Esophagus squamous epithelium (tissue), 5 donors: ENCODE measurements at regions not wholly inside any gene's neighbourhood (a gene's known extent, or its start where the extent isn't known, plus 50 kb on each side); places are given as distances from the start of the nearest gene placed in this dataset.
A peak's percentile ranks its signal among the peaks of the same experiment; 100 is the strongest.

Experiments
- DNase-seq: peaks from one replicate; lab custom pipeline; 2025; lab: John Stamatoyannopoulos, UW
- H3K27ac ChIP-seq, 4 donors: fragments of 200-600 bp; sonication (generic); one replicate each; pipeline ENCODE4 v1.5.1; 2016 to 2019; ENCODE audit warnings: mild to moderate bottlenecking in 1 of 4
- H3K27me3 ChIP-seq, 4 donors: fragments of 200-600 bp; sonication (generic); 1 replicate in 3 of 4; 2 replicates in 1 of 4; pipeline versions ENCODE4 v1.5.1 to v1.6.0; 2017 to 2021; ENCODE audit warnings: antibody characterized with exemption in 1 of 4
- H3K36me3 ChIP-seq, 3 donors: fragments of 200-600 bp; sonication (generic); one replicate each; pipeline ENCODE4 v1.5.1; 2016 to 2019
- H3K4me1 ChIP-seq, 3 donors: fragments of 200-600 bp; sonication (generic); one replicate each; pipeline ENCODE4 v1.5.1; 2017 to 2019
- H3K4me3 ChIP-seq, 4 donors: fragments of 200-600 bp; sonication (generic); 1 replicate in 3 of 4; 2 replicates in 1 of 4; pipeline ENCODE4 v1.5.1; 2016 to 2019; ENCODE audit warnings: mild to moderate bottlenecking in 2 of 4, moderate library complexity in 1 of 4
- H3K9me3 ChIP-seq, 3 donors: fragments of 200-600 bp; sonication (generic); one replicate each; pipeline ENCODE4 v1.5.1; 2016 to 2019
- CTCF ChIP-seq, 6 experiments: fragments of 450-650 bp in 4 of 6; fragments of 200-600 bp in 2 of 6; sonication (generic) in 2 of 6; IDR thresholded peaks; one replicate each; pipeline ENCODE4 v1.5.1; 2016 to 2019; ENCODE audit warnings: antibody characterized with exemption in 6 of 6, mild to moderate bottlenecking in 4 of 6, moderate library complexity in 4 of 6
- POLR2A ChIP-seq, 4 donors: fragments of 450-650 bp; IDR thresholded peaks; one replicate each; pipeline ENCODE4 v1.6.1; 2017; ENCODE audit warnings: antibody characterized with exemption in 4 of 4, mild to moderate bottlenecking in 4 of 4, moderate library complexity in 3 of 4
- whole genome bisulfite sequencing, 2 donors: methylation state at CpG; one replicate each; pipeline ENCODE4 v1.1.5; 2018; 5-methylcytosine and 5-hydroxymethylcytosine counted together
- intact Hi-C: fragments of 100-400 bp; cut with DNase I; formaldehyde crosslinking; loops from one replicate; pipeline ENCODE4 v1.15.0; 2022
- donor health status: DM: yes; HTN: yes; CAD: no.

GRCh38 chr2:43117521-43118143 is 108.8 kb downstream of the ZFP36L2 start:
- intact Hi-C loops: no loop called here
- no peak for DNase-seq
- TF ChIP-seq CTCF (IDR thresholded peaks at IDR 0.05) (no peak), POLR2A (IDR thresholded peaks at IDR 0.05) (no peak)
- H3K27me3 ChIP-seq: no peaks in the 10 kb centered on the region
- no peaks in the 10 kb centered on the region for H3K36me3 ChIP-seq
- H3K27ac ChIP-seq: peak overlapping the region in 1 of 4 donors; percentile 21
- 12 to 30% methylated on average over 2 of the region's 2 CpGs for WGBS, 2 donors
- peaks cover 0 to 29% (median 0%) of the 10 kb centered on the region in 3 donors for H3K4me1 ChIP-seq
- no peak overlapping the region for H3K4me3 ChIP-seq
- H3K9me3 ChIP-seq: peaks cover 0 to 14% (median 8%) of the 10 kb centered on the region in 3 donors

- TF ChIP-seq POLR2A (IDR thresholded peaks at IDR 0.05) (no peak), CTCF (IDR thresholded peaks at IDR 0.05) (no peak)
- WGBS, 2 donors: 56 to 90% methylated on average over 3 of the region's 3 CpGs
- Histone ChIP-seq H3K4me3 (no peak overlapping the region), H3K36me3 (no peaks in the 10 kb centered on the region), H3K27me3 (no peaks in the 10 kb centered on the region), H3K9me3 (peaks cover 0 to 14% (median 8%) of the 10 kb centered on the region in 3 donors), H3K27ac (peak overlapping the region in 1 of 4 donors; percentile 21), H3K4me1 (peaks cover 0 to 27% (median 0%) of the 10 kb centered on the region in 3 donors)
- intact Hi-C loops: no loop called here
- DNase-seq: no peak
Observed at GRCh38 chr2:43116988-43117387, 109.4 kb downstream of the ZFP36L2 start.

GRCh38 chr2:43115881-43116280 is 110.5 kb downstream of the ZFP36L2 start:
- Histone ChIP-seq H3K4me1 (peaks cover 0 to 16% (median 0%) of the 10 kb centered on the region in 3 donors), H3K36me3 (no peaks in the 10 kb centered on the region), H3K27ac (no peak overlapping the region), H3K9me3 (peaks cover 0 to 14% (median 8%) of the 10 kb centered on the region in 3 donors), H3K27me3 (no peaks in the 10 kb centered on the region), H3K4me3 (no peak overlapping the region)
- TF ChIP-seq POLR2A (IDR thresholded peaks at IDR 0.05) (no peak), CTCF (IDR thresholded peaks at IDR 0.05) (no peak)
- WGBS, 2 donors: 92 to 94% methylated on average over 5 of the region's 5 CpGs
- intact Hi-C loops: no loop called here
- no peak for DNase-seq

GRCh38 chr2:43114210-43114609 is 112.2 kb downstream of the ZFP36L2 start:
- H3K4me3 ChIP-seq: no peak overlapping the region
- no peaks in the 10 kb centered on the region for H3K36me3 ChIP-seq
- DNase-seq: no peak
- H3K27ac ChIP-seq: no peak overlapping the region
- intact Hi-C loops: no loop called here
- H3K27me3 ChIP-seq: no peaks in the 10 kb centered on the region
- peaks cover 0 to 8% (median 3%) of the 10 kb centered on the region in 3 donors for H3K9me3 ChIP-seq
- TF ChIP-seq CTCF (IDR thresholded peaks at IDR 0.05): no peak
- no peak for TF ChIP-seq POLR2A (IDR thresholded peaks at IDR 0.05)
- H3K4me1 ChIP-seq: peaks cover 0 to 31% (median 7%) of the 10 kb centered on the region in 3 donors

- TF ChIP-seq POLR2A (IDR thresholded peaks at IDR 0.05) (no peak), CTCF (IDR thresholded peaks at IDR 0.05) (no peak)
- Histone ChIP-seq H3K27ac (no peak overlapping the region), H3K4me3 (no peak overlapping the region), H3K27me3 (no peaks in the 10 kb centered on the region), H3K9me3 (no peaks in the 10 kb centered on the region), H3K4me1 (peaks cover 3 to 54% (median 13%) of the 10 kb centered on the region in 3 donors), H3K36me3 (no peaks in the 10 kb centered on the region)
- 92 to 94% methylated on average over 6 to 7 of the region's 7 CpGs for WGBS, 2 donors
- intact Hi-C loops: no loop called here
- no peak for DNase-seq
Observed at GRCh38 chr2:43111788-43112554, 114.4 kb downstream of the ZFP36L2 start.
